ENCODE measurements at regions not wholly inside any gene's neighbourhood (a gene's known extent, or its start where the extent isn't known, plus 50 kb on each side); places are given as distances from the start of the nearest gene placed in this dataset.

DNA sequence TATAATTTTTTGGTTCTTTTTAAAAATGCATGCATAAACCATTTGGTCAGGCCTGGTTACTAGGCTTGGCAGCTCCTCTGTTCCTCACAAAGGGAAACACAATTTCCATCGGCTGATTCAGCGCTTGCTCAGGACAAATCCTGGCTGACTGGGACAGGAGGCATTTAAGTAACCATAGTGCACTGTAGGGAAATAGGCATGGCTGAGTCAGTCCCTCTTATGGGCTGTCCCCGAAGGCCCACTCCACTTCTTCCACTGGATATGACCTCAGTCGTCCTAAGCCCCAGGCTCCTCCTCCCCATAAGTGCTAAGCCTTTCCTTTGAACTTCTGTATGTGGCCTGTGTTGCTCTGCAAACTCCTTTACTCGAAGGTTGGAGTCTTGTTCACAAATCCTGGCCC lies 71.2 kb upstream of the GLIS3 start:
- ChIA-PET CTCF (no interaction called here), POLR2A (no interaction called here)
- peaks cover 6% of the 10 kb centered on the region; the same call in 1 of the 2 replicates for H3K4me1 ChIP-seq
- H3K27ac Mint-ChIP-seq (ENCODE audit: unreplicated experiment) = no peak overlapping the region
- no peaks in the 10 kb centered on the region for H3K36me3 ChIP-seq (ENCODE audit: control insufficient read depth, insufficient read depth, low read length)
- no peaks in the 10 kb centered on the region for H3K36me3 Mint-ChIP-seq (ENCODE audit: insufficient read depth, unreplicated experiment)
- no peaks in the 10 kb centered on the region for H3K4me1 Mint-ChIP-seq (ENCODE audit: low read depth, unreplicated experiment)
- H3K27me3 Mint-ChIP-seq (ENCODE audit: insufficient read depth, unreplicated experiment) = no peaks in the 10 kb centered on the region
- no peak overlapping the region for H3K4me3 Mint-ChIP-seq (ENCODE audit: unreplicated experiment)
- TF ChIP-seq, protein P1, sequence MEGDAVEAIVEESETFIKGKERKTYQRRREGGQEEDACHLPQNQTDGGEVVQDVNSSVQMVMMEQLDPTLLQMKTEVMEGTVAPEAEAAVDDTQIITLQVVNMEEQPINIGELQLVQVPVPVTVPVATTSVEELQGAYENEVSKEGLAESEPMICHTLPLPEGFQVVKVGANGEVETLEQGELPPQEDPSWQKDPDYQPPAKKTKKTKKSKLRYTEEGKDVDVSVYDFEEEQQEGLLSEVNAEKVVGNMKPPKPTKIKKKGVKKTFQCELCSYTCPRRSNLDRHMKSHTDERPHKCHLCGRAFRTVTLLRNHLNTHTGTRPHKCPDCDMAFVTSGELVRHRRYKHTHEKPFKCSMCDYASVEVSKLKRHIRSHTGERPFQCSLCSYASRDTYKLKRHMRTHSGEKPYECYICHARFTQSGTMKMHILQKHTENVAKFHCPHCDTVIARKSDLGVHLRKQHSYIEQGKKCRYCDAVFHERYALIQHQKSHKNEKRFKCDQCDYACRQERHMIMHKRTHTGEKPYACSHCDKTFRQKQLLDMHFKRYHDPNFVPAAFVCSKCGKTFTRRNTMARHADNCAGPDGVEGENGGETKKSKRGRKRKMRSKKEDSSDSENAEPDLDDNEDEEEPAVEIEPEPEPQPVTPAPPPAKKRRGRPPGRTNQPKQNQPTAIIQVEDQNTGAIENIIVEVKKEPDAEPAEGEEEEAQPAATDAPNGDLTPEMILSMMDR (IDR thresholded peaks at IDR 0.05; ENCODE audit: insufficient read depth in 1 of 2, low read depth in 1 of 2, low read length in 1 of 2, severe bottlenecking in 1 of 2, unreplicated experiment in 1 of 2) = no peak
- no peaks in the 10 kb centered on the region for H3K27me3 ChIP-seq (replicated peaks; ENCODE audit: control insufficient read depth, insufficient read depth, low read length)
- BruUV-seq (replicated peaks) = no TSS peak
- H3K9me3 Mint-ChIP-seq (ENCODE audit: unreplicated experiment) = no peaks in the 10 kb centered on the region
- H3K4me3 ChIP-seq (ENCODE audit: low read depth, low read length) = no peak overlapping the region
- no peak for DNase-seq
- intact Hi-C loops (cut with micrococcal nuclease; ENCODE audit: unreplicated experiment) = no loop called here
- no peaks in the 10 kb centered on the region for H3K9me3 ChIP-seq

DNA sequence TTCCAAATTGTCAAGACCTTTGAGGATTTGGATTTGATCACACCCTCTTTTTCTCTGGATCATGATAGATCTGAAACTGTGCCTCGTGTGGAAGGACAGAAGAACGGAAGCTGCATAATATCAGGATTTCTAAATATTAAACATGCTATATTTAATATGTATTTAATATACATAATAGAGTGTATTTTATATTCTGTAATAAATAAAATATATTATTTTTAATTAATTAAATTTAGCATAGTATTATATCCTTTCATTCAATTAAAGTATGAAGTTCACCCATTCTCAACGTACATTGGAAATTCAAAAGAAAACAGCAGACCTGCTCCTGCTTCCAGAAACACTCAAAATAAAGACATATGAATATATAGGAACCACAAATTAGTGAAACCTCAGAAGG lies 70.6 kb upstream of the GLIS3 start:
- no peaks in the 10 kb centered on the region for H3K9me3 Mint-ChIP-seq (ENCODE audit: unreplicated experiment)
- no peaks in the 10 kb centered on the region for H3K36me3 Mint-ChIP-seq (ENCODE audit: insufficient read depth, unreplicated experiment)
- no peaks in the 10 kb centered on the region for H3K4me1 Mint-ChIP-seq (ENCODE audit: low read depth, unreplicated experiment)
- BruUV-seq (replicated peaks) = no TSS peak
- Histone ChIP-seq H3K27me3 (replicated peaks; ENCODE audit: control insufficient read depth, insufficient read depth, low read length) (no peaks in the 10 kb centered on the region), H3K9me3 (no peaks in the 10 kb centered on the region), H3K4me1 (peaks cover 1% of the 10 kb centered on the region; the same call in 1 of the 2 replicates), H3K36me3 (ENCODE audit: control insufficient read depth, insufficient read depth, low read length) (no peaks in the 10 kb centered on the region), H3K4me3 (ENCODE audit: low read depth, low read length) (no peak overlapping the region)
- DNase-seq = no peak
- no peak overlapping the region for H3K4me3 Mint-ChIP-seq (ENCODE audit: unreplicated experiment)
- H3K27me3 Mint-ChIP-seq (ENCODE audit: insufficient read depth, unreplicated experiment) = no peaks in the 10 kb centered on the region
- ChIA-PET POLR2A (no interaction called here), CTCF (no interaction called here)
- no peak overlapping the region for H3K27ac Mint-ChIP-seq (ENCODE audit: unreplicated experiment)
- TF ChIP-seq, protein P1 (IDR thresholded peaks at IDR 0.05; ENCODE audit: insufficient read depth in 1 of 2, low read depth in 1 of 2, low read length in 1 of 2, severe bottlenecking in 1 of 2, unreplicated experiment in 1 of 2) = no peak
- intact Hi-C loops (cut with micrococcal nuclease; ENCODE audit: unreplicated experiment) = no loop called here

DNA sequence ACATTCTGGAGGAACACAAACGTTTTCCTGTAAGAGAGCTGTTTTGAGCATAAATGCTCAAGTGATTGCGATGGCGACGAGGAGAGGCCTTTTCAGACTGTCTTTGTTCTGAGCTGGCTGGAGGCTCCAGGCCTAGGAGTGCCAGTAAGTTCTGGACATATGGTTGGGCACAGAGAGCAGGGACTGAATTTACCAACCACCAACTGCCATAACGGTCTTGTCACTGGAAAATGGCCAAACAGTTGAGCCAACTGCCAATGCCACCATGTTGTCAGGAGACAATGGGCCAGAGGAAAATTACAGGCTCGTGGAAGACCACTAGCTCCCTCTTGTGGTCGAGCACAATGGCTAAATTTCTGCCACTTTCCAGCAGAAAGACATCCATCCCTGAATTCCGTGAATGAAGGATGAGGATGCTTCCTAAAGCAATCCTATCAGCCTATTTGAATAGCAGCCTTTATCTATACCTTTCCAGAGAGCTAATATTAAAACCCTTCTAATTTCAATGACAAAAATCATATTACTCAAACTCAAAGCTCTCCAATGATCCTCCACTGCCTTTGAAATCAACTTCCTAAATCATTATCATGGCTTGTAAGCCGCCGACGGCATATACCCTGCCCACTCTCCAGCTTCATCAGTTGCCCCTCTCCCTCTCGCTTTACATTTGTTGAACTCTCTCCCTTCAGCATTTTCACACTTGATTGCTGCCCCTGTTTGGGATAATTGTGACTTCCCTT lies 66.9 kb upstream of the GLIS3 start:
- Mint-ChIP-seq H3K27ac (ENCODE audit: unreplicated experiment) (no peak overlapping the region), H3K9me3 (ENCODE audit: unreplicated experiment) (no peaks in the 10 kb centered on the region), H3K36me3 (ENCODE audit: insufficient read depth, unreplicated experiment) (no peaks in the 10 kb centered on the region), H3K4me3 (ENCODE audit: unreplicated experiment) (no peak overlapping the region), H3K4me1 (ENCODE audit: low read depth, unreplicated experiment) (no peaks in the 10 kb centered on the region), H3K27me3 (ENCODE audit: insufficient read depth, unreplicated experiment) (no peaks in the 10 kb centered on the region)
- Histone ChIP-seq H3K27me3 (replicated peaks; ENCODE audit: control insufficient read depth, insufficient read depth, low read length) (no peaks in the 10 kb centered on the region), H3K4me3 (ENCODE audit: low read depth, low read length) (no peak overlapping the region), H3K9me3 (no peaks in the 10 kb centered on the region), H3K36me3 (ENCODE audit: control insufficient read depth, insufficient read depth, low read length) (no peaks in the 10 kb centered on the region), H3K4me1 (no peaks in the 10 kb centered on the region)
- DNase-seq = peak; percentile 38 to 53
- POLR2A ChIA-PET = no interaction called here
- BruUV-seq (replicated peaks) = no TSS peak
- intact Hi-C loops (cut with micrococcal nuclease; ENCODE audit: unreplicated experiment) = loop anchor here (1.0 kb wide), 3 partner anchors 51 to 634 kb away; no protein-coding TSS in a partner anchor
- CTCF ChIA-PET = interaction anchor here (0.9 to 1.5 kb wide), 4 partner anchors 51 to 634 kb away, joined by 3 read pairs; no protein-coding TSS in a partner anchor
- TF ChIP-seq, protein P1 (IDR thresholded peaks at IDR 0.05; ENCODE audit: insufficient read depth in 1 of 2, low read depth in 1 of 2, low read length in 1 of 2, severe bottlenecking in 1 of 2, unreplicated experiment in 1 of 2) = peak; percentile 62 to 69

All from Caco-2 (cell line).